ENCODE measurements at regions not wholly inside any gene's neighbourhood (a gene's known extent, or its start where the extent isn't known, plus 50 kb on each side); places are given as distances from the start of the nearest gene placed in this dataset.
A peak's percentile ranks its signal among the peaks of the same experiment; 100 is the strongest.

DNA sequence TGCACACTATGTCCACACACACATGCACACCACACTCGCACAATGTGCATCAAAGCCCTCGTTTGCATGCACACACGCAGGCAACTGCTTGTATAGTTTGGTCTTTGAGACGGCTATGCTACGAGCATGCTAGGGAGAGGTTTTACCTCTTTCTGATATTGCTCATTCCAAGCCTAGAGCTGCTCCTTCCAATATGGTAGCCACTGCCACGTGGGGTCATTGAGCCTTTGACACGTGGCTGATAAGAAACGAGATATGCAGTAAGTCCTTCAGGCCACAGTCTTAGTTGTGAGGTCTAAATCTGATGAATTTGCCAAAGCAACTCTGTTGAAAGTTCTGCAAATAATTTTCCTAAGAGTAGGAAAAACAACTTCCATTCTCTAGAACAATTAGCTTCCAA lies 204.4 kb downstream of the KLF6 start:
- DNase-seq (ENCODE audit: low spot score): no peak

DNA sequence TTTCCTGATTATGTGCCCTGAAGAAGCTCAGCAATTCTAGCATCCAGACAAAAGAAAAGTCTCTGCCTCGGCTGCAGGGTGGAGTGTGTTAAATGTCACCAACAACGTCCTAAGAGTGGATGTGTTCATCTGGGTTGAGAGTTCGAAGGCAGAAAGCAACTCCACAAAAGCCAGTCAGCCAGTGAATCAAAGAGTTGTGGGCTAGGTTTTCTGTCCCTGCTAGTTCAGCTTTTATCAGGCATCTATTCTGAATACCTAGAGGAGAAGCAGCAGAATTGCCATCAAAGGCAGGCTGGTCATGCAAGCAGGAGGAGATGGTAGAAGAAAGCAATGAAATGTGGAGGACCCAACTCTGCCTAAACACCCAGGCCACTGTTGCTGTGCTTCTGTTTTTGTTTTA lies 205.2 kb downstream of the KLF6 start:
- Histone ChIP-seq H3F3A (ENCODE audit: low read depth) (no peaks in the 10 kb centered on the region), H2AFZ (replicated peaks) (no peak overlapping the region), H3K4me2 (no peak overlapping the region), H3K9me3 (ENCODE audit: low read depth) (no peaks in the 10 kb centered on the region), H3K79me2 (ENCODE audit: low read depth) (no peaks in the 10 kb centered on the region), H3K27me3 (no peaks in the 10 kb centered on the region), H3K27ac (no peak overlapping the region), H3K36me3 (no peaks in the 10 kb centered on the region), H3K4me3 (no peak overlapping the region), H3K4me1 (no peaks in the 10 kb centered on the region), H3K9ac (no peak overlapping the region), H4K20me1 (ENCODE audit: low read depth) (no peaks in the 10 kb centered on the region)
- peak overlapping the region; percentile 64 for H3K27ac Mint-ChIP-seq
- H3K27me3 Mint-ChIP-seq (ENCODE audit: insufficient read depth, low read depth): peaks cover 3% of the 10 kb centered on the region
- H3K9me3 Mint-ChIP-seq: no peaks in the 10 kb centered on the region
- H3K36me3 Mint-ChIP-seq: peaks cover 2% of the 10 kb centered on the region
- H3K4me1 Mint-ChIP-seq: peaks cover 17% of the 10 kb centered on the region
- DNase-seq (ENCODE audit: low spot score): no peak
- TF ChIP-seq EZH2 (IDR thresholded peaks at IDR 0.05) (no peak), EZH2phosphoT487 (IDR thresholded peaks at IDR 0.05) (no peak)
- TF ChIP-seq, protein P1, sequence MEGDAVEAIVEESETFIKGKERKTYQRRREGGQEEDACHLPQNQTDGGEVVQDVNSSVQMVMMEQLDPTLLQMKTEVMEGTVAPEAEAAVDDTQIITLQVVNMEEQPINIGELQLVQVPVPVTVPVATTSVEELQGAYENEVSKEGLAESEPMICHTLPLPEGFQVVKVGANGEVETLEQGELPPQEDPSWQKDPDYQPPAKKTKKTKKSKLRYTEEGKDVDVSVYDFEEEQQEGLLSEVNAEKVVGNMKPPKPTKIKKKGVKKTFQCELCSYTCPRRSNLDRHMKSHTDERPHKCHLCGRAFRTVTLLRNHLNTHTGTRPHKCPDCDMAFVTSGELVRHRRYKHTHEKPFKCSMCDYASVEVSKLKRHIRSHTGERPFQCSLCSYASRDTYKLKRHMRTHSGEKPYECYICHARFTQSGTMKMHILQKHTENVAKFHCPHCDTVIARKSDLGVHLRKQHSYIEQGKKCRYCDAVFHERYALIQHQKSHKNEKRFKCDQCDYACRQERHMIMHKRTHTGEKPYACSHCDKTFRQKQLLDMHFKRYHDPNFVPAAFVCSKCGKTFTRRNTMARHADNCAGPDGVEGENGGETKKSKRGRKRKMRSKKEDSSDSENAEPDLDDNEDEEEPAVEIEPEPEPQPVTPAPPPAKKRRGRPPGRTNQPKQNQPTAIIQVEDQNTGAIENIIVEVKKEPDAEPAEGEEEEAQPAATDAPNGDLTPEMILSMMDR (IDR thresholded peaks at IDR 0.05): no peak
- H3K4me3 Mint-ChIP-seq: no peak overlapping the region

More for the DNA sequence above, 204.4 kb downstream of the KLF6 start:
- peaks cover 21% of the 10 kb centered on the region for H3K4me1 Mint-ChIP-seq
- no peak overlapping the region for H2AFZ ChIP-seq (replicated peaks)
- no peak overlapping the region for H3K27ac ChIP-seq
- H3K4me1 ChIP-seq: no peaks in the 10 kb centered on the region
- H3K4me3 Mint-ChIP-seq: no peak overlapping the region
- no peaks in the 10 kb centered on the region for H3K79me2 ChIP-seq (ENCODE audit: low read depth)
- no peaks in the 10 kb centered on the region for H4K20me1 ChIP-seq (ENCODE audit: low read depth)
- H3K27ac Mint-ChIP-seq: no peak overlapping the region
- no peaks in the 10 kb centered on the region for H3K9me3 ChIP-seq (ENCODE audit: low read depth)
- H3K27me3 ChIP-seq: no peaks in the 10 kb centered on the region
- no peaks in the 10 kb centered on the region for H3F3A ChIP-seq (ENCODE audit: low read depth)
- no peaks in the 10 kb centered on the region for H3K36me3 ChIP-seq
- no peak overlapping the region for H3K4me2 ChIP-seq
- no peak overlapping the region for H3K4me3 ChIP-seq
- peaks cover 2% of the 10 kb centered on the region for H3K36me3 Mint-ChIP-seq
- no peaks in the 10 kb centered on the region for H3K9me3 Mint-ChIP-seq
- no peak overlapping the region for H3K9ac ChIP-seq
- TF ChIP-seq EZH2phosphoT487 (IDR thresholded peaks at IDR 0.05) (no peak), EZH2 (IDR thresholded peaks at IDR 0.05) (no peak)
- TF ChIP-seq, protein P1 (IDR thresholded peaks at IDR 0.05): no peak
- peaks cover 3% of the 10 kb centered on the region for H3K27me3 Mint-ChIP-seq (ENCODE audit: insufficient read depth, low read depth)

DNA sequence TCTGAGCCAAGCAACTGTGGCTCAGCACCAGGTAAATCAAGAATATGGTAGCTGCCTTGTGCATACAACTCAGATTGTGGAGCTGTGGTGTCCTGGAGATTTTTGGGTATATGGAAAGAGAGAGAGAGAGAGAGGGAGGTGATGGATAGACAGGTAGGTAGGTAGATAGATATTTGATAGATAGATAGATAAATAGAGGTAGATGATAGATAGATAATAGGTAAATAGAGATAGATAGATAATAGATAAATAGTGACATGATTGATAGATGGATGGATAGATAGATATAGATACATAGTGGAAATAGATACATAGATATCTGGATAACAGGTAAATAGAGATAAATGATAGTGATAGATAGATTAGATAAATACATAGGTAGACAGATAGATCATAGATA lies 206.3 kb downstream of the KLF6 start:
- Histone ChIP-seq H3K4me1 (no peaks in the 10 kb centered on the region), H3K9me3 (ENCODE audit: low read depth) (no peaks in the 10 kb centered on the region), H3K27ac (no peak overlapping the region), H3K27me3 (no peaks in the 10 kb centered on the region), H3K4me3 (no peak overlapping the region), H3K9ac (no peak overlapping the region), H3K36me3 (no peaks in the 10 kb centered on the region), H3K79me2 (ENCODE audit: low read depth) (no peaks in the 10 kb centered on the region), H3K4me2 (no peak overlapping the region), H2AFZ (replicated peaks) (no peak overlapping the region), H4K20me1 (ENCODE audit: low read depth) (no peaks in the 10 kb centered on the region), H3F3A (ENCODE audit: low read depth) (no peaks in the 10 kb centered on the region)
- TF ChIP-seq EZH2 (IDR thresholded peaks at IDR 0.05) (no peak), EZH2phosphoT487 (IDR thresholded peaks at IDR 0.05) (no peak)
- TF ChIP-seq, protein P1 (IDR thresholded peaks at IDR 0.05): no peak
- Mint-ChIP-seq H3K9me3 (no peaks in the 10 kb centered on the region), H3K36me3 (no peaks in the 10 kb centered on the region), H3K4me1 (peaks cover 15% of the 10 kb centered on the region), H3K27me3 (ENCODE audit: insufficient read depth, low read depth) (no peaks in the 10 kb centered on the region), H3K4me3 (no peak overlapping the region), H3K27ac (no peak overlapping the region)
- DNase-seq (ENCODE audit: low spot score): no peak

Data from neural progenitor cell (in vitro differentiated cells).